ENCODE measurements at regions not wholly inside any gene's neighbourhood (a gene's known extent, or its start where the extent isn't known, plus 50 kb on each side); places are given as distances from the start of the nearest gene placed in this dataset.

DNA sequence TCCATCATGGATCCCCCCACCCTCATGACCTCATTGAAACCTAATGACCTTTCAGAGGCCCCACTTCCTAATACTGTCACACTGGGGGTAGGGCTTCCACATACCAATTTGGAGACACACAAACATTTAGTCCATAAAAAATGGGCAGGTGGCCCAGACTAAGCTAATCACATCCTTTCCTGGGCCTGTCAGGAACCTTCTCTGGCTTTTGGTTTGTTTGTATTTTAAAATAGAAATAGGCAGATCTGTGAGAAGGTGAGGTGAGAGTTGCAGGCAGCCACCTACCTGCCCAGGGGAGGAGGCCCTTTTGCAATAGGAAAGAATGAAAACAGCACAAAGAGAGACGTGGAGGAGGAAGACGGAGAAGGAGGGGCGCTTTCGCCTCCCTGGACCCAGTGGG, 90.2 kb upstream of the BOD1 start:
- Mint-ChIP-seq H3K27ac (peak overlapping the region in 1 of 3 experiments; percentile 88; a peak in 1 of 7 replicates), H3K4me1 (peaks cover 20 to 26% of the 10 kb centered on the region in 2 experiments), H3K27me3 (ENCODE audit: low read depth) (peaks cover 2% of the 10 kb centered on the region), H3K9me3 (no peaks in the 10 kb centered on the region), H3K4me3 (no peak overlapping the region), H3K36me3 (ENCODE audit: insufficient read depth in 1 of 3, low read depth in 3 of 3) (peaks cover 2 to 6% (median 5%) of the 10 kb centered on the region in 3 experiments; a peak in 3 of 7 replicates)
- Histone ChIP-seq H2BK5ac (ENCODE audit: insufficient read length, low read length) (no peak overlapping the region), H2AFZ (ENCODE audit: low read length) (no peak overlapping the region), H3K4me2 (ENCODE audit: insufficient read depth, insufficient read length, low read length) (no peak overlapping the region), H2BK15ac (ENCODE audit: low read depth, low read length) (no peak overlapping the region), H2AK5ac (ENCODE audit: insufficient read length, low read length) (no peak overlapping the region), H3K18ac (ENCODE audit: insufficient read length, low read depth, low read length) (no peak overlapping the region), H3K56ac (ENCODE audit: insufficient read length, low read depth, low read length) (no peak overlapping the region), H4K91ac (ENCODE audit: insufficient read length, low read depth, low read length) (no peak overlapping the region), H4K5ac (ENCODE audit: insufficient read length, low read depth, low read length) (no peak overlapping the region), H3K27me3 (ENCODE audit: insufficient read depth, low read length) (no peaks in the 10 kb centered on the region), H4K20me1 (ENCODE audit: control insufficient read depth, insufficient read depth, insufficient read length) (no peaks in the 10 kb centered on the region), H3K23ac (ENCODE audit: insufficient read length, low read depth, low read length) (no peak overlapping the region), H3K9me3 (ENCODE audit: control insufficient read depth, low read depth, low read length) (no peaks in the 10 kb centered on the region), H3K4ac (ENCODE audit: low read depth, low read length) (no peak overlapping the region), H3K4me1 (ENCODE audit: insufficient read depth, low read length) (no peaks in the 10 kb centered on the region; the same call in 1 of the 2 replicates), H3K23me2 (ENCODE audit: insufficient read length, low read depth, low read length, poor library complexity, severe bottlenecking) (no peaks in the 10 kb centered on the region), H3T11ph (ENCODE audit: low read length) (no peak overlapping the region), H2BK20ac (ENCODE audit: low read depth, low read length, poor library complexity, severe bottlenecking) (no peak overlapping the region), H3K27ac (ENCODE audit: insufficient read length, low read depth, low read length) (no peak overlapping the region), H3K9ac (ENCODE audit: extremely low read depth, insufficient read length, low read length) (no peak overlapping the region), H2BK12ac (ENCODE audit: insufficient read length, low read depth, low read length) (no peak overlapping the region), H3K14ac (ENCODE audit: insufficient read depth, low read length) (no peak overlapping the region), H3K79me1 (ENCODE audit: insufficient read depth, low read depth, low read length, poor library complexity, severe bottlenecking) (no peaks in the 10 kb centered on the region), H2BK120ac (ENCODE audit: low read depth, low read length, poor library complexity, severe bottlenecking) (no peak overlapping the region), H4K8ac (replicated peaks; ENCODE audit: insufficient read length, low read depth, low read length) (no peak overlapping the region), H3K79me2 (ENCODE audit: insufficient read depth, low read length) (no peaks in the 10 kb centered on the region)
- no peak for DNase-seq
- no peak for TF ChIP-seq CTCF (conservative IDR thresholded peaks at IDR 0.05)
- no CpG with 5 or more reads among the region's 4 CpGs for WGBS (ENCODE audit: extremely low coverage, insufficient read length, low lambda C conversion rate)

Measured in H9 (cell line).